ENCODE measurements at regions not wholly inside any gene's neighbourhood (a gene's known extent, or its start where the extent isn't known, plus 50 kb on each side); places are given as distances from the start of the nearest gene placed in this dataset.

DNA sequence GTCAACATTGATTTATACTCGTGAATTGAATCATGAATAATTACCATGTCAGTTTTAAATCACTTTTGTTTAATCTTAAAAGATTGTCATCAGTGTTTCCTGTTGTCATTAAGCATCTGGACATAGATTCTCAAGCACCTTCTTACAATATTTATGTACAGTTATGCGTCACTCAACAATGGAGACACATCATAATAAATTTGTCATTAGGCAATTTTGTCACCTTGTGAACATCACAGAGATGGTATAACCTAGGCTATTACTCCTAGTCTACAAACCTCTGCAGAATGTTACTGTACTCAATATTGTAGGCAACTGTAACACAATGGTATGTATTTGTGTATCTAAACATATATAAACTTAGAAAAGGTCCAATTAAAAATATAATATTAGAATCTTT, 2130.9 kb upstream of the PCDH20 start:
- Histone ChIP-seq H3K27me3 (no peaks in the 10 kb centered on the region), H3K9me3 (ENCODE audit: low read depth) (no peaks in the 10 kb centered on the region), H3K27ac (no peak overlapping the region), H3K4me3 (no peak overlapping the region), H3K36me3 (no peaks in the 10 kb centered on the region), H3K4me1 (ENCODE audit: low read depth) (no peaks in the 10 kb centered on the region)
- TF ChIP-seq, protein P1, sequence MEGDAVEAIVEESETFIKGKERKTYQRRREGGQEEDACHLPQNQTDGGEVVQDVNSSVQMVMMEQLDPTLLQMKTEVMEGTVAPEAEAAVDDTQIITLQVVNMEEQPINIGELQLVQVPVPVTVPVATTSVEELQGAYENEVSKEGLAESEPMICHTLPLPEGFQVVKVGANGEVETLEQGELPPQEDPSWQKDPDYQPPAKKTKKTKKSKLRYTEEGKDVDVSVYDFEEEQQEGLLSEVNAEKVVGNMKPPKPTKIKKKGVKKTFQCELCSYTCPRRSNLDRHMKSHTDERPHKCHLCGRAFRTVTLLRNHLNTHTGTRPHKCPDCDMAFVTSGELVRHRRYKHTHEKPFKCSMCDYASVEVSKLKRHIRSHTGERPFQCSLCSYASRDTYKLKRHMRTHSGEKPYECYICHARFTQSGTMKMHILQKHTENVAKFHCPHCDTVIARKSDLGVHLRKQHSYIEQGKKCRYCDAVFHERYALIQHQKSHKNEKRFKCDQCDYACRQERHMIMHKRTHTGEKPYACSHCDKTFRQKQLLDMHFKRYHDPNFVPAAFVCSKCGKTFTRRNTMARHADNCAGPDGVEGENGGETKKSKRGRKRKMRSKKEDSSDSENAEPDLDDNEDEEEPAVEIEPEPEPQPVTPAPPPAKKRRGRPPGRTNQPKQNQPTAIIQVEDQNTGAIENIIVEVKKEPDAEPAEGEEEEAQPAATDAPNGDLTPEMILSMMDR (IDR thresholded peaks at IDR 0.05; ENCODE audit: low read depth, low read length), result no peak
- no peak for DNase-seq (ENCODE audit: low read depth in 1 of 2, low spot score in 1 of 2)

DNA sequence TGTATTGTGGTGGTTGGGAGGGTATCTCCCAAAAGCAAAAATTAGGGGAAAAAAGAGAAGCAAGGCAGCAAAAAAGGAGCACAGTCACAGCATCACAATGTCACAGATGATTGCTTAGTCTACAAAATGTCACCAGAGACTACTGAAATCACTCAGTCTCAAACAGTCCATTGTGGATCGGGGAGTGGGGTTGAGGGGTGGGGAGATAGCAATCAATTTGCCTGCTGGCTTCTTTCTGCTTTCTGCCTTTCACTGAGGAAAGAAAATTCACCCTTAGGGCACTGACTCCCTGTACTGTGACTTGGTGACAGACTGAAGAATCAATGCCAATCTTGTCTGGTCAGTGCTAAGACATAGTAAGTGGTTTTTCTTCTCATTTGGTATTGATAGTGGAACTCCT, 2127.1 kb upstream of the PCDH20 start:
- H3K4me3 ChIP-seq, result no peak overlapping the region
- H3K36me3 ChIP-seq, result no peaks in the 10 kb centered on the region
- H3K27ac ChIP-seq, result no peak overlapping the region
- no peaks in the 10 kb centered on the region for H3K9me3 ChIP-seq (ENCODE audit: low read depth)
- H3K4me1 ChIP-seq (ENCODE audit: low read depth), result no peaks in the 10 kb centered on the region
- no peaks in the 10 kb centered on the region for H3K27me3 ChIP-seq
- TF ChIP-seq, protein P1 (IDR thresholded peaks at IDR 0.05; ENCODE audit: low read depth, low read length), result no peak
- DNase-seq (ENCODE audit: low read depth in 1 of 2, low spot score in 1 of 2), result no peak

DNA sequence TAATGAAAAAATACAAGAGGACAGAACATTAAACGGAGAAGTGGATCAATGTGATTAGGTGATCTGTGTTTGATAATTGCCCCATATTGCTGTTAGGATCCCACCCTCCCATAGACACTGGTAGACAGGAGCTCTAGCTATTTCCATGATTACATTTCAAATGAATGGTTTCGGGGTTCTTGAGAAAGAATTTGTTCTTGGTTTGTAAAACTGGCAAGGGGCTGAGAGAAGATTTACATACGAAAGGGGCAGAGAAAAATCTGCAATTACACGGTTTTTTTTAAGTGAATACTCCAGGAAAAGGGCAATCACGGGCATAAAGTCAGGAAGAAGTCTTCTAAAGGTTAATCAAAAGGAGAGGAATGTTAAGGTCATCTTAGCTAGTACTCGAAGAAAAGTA, 2125.7 kb upstream of the PCDH20 start:
- no peak overlapping the region for H3K27ac ChIP-seq
- no peak for DNase-seq (ENCODE audit: low read depth in 1 of 2, low spot score in 1 of 2)
- TF ChIP-seq, protein P1 (IDR thresholded peaks at IDR 0.05; ENCODE audit: low read depth, low read length), result no peak
- H3K9me3 ChIP-seq (ENCODE audit: low read depth), result no peaks in the 10 kb centered on the region
- no peak overlapping the region for H3K4me3 ChIP-seq
- no peaks in the 10 kb centered on the region for H3K36me3 ChIP-seq
- no peaks in the 10 kb centered on the region for H3K4me1 ChIP-seq (ENCODE audit: low read depth)
- no peaks in the 10 kb centered on the region for H3K27me3 ChIP-seq

DNA sequence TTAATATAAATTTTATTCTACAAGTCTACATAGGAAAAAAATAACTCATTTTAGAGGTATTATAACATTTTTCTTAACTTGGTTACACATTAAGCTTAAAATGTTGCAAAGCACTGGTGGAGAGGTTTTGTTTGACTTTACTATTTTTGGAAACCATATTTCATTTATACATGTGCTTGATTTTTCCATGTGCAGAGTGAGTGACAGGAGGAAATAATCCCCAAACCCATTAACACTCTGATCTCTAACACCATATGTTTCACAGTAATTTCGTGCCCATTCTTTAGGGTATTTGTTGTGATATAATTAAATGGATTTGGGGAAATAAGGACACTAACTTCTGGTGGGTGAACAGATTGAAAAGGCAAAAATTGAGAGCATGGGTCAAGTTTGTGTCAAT, 2124.4 kb upstream of the PCDH20 start:
- DNase-seq (ENCODE audit: low read depth in 1 of 2, low spot score in 1 of 2), result no peak
- Histone ChIP-seq H3K9me3 (ENCODE audit: low read depth) (no peaks in the 10 kb centered on the region), H3K27me3 (no peaks in the 10 kb centered on the region), H3K36me3 (no peaks in the 10 kb centered on the region), H3K4me1 (ENCODE audit: low read depth) (no peaks in the 10 kb centered on the region), H3K4me3 (no peak overlapping the region), H3K27ac (no peak overlapping the region)
- TF ChIP-seq, protein P1 (IDR thresholded peaks at IDR 0.05; ENCODE audit: low read depth, low read length), result no peak

DNA sequence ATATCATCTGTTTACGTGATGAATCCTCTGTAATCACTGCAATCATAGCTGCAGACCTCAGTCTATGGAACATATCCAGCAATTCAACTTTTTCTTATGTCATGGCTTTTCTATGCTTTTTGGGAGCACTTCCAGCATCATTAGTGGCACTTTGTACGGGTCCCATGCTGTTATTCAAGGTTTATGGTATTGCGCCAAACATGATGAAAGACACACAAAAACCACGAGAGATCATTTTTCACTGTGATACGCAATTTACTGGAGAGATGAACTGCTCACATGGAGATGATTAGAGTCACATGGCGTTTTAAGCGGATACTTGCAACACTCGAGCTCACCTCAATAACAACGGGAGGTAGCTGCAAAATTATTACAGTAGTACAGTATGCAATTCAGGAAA, 2101.7 kb upstream of the PCDH20 start:
- Histone ChIP-seq H3K4me1 (ENCODE audit: low read depth) (no peaks in the 10 kb centered on the region), H3K4me3 (no peak overlapping the region), H3K36me3 (no peaks in the 10 kb centered on the region), H3K27ac (no peak overlapping the region), H3K27me3 (no peaks in the 10 kb centered on the region), H3K9me3 (ENCODE audit: low read depth) (no peaks in the 10 kb centered on the region)
- TF ChIP-seq, protein P1 (IDR thresholded peaks at IDR 0.05; ENCODE audit: low read depth, low read length), result no peak
- DNase-seq (ENCODE audit: low read depth in 1 of 2, low spot score in 1 of 2), result no peak

DNA sequence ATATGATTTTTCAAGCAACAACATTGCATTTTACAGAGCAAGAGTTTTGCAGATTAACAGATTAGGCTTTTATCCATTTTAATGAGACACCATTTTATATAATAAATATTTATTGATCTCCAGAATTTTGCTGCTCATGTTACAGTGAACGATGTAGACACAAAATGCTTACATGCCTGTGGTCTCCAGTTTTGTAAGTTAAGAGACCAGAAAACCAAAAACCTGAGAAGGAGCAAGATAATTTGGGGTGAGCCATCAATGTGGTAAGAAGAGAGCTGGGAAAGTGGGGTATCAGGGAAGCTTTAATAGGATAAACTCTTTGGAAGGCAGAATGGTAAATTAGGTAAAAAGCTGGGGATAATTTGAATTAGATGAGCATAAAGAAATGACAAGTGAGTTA, 2100.5 kb upstream of the PCDH20 start:
- H3K36me3 ChIP-seq, result no peaks in the 10 kb centered on the region
- no peaks in the 10 kb centered on the region for H3K4me1 ChIP-seq (ENCODE audit: low read depth)
- TF ChIP-seq, protein P1 (IDR thresholded peaks at IDR 0.05; ENCODE audit: low read depth, low read length), result no peak
- no peaks in the 10 kb centered on the region for H3K9me3 ChIP-seq (ENCODE audit: low read depth)
- no peaks in the 10 kb centered on the region for H3K27me3 ChIP-seq
- H3K4me3 ChIP-seq, result no peak overlapping the region
- no peak for DNase-seq (ENCODE audit: low read depth in 1 of 2, low spot score in 1 of 2)
- no peak overlapping the region for H3K27ac ChIP-seq
